ENCODE measurements at regions not wholly inside any gene's neighbourhood (a gene's known extent, or its start where the extent isn't known, plus 50 kb on each side); places are given as distances from the start of the nearest gene placed in this dataset.

DNA sequence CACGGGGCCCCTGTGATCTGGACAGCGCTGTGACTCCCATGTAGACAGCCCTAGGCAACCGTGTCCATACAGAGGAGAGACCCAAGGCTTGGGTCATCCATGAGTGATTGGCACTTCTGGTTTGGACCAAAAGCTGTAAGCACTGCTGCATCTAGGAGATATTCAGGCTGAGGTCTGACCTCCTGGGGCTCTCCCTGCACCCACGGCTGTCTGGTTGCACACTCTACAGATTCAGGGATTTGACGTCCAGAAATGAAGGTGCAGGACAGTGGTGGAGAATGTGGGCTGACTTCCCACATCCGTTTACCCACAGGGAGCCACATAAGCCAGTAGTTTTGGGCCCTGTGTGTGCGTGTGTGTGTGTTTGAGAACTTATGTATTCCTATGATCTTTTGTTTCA lies 76.2 kb upstream of the ARHGEF7 start:
- DNase-seq (ENCODE audit: low read depth in 2 of 2), result no peak
- TF ChIP-seq, protein P1, sequence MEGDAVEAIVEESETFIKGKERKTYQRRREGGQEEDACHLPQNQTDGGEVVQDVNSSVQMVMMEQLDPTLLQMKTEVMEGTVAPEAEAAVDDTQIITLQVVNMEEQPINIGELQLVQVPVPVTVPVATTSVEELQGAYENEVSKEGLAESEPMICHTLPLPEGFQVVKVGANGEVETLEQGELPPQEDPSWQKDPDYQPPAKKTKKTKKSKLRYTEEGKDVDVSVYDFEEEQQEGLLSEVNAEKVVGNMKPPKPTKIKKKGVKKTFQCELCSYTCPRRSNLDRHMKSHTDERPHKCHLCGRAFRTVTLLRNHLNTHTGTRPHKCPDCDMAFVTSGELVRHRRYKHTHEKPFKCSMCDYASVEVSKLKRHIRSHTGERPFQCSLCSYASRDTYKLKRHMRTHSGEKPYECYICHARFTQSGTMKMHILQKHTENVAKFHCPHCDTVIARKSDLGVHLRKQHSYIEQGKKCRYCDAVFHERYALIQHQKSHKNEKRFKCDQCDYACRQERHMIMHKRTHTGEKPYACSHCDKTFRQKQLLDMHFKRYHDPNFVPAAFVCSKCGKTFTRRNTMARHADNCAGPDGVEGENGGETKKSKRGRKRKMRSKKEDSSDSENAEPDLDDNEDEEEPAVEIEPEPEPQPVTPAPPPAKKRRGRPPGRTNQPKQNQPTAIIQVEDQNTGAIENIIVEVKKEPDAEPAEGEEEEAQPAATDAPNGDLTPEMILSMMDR (IDR thresholded peaks at IDR 0.05; ENCODE audit: low read depth, low read length), result no peak
- no peak overlapping the region for H3K4me3 ChIP-seq (replicated peaks in 1 of 2; ENCODE audit: low read depth in 2 of 2, low read length in 2 of 2)

DNA sequence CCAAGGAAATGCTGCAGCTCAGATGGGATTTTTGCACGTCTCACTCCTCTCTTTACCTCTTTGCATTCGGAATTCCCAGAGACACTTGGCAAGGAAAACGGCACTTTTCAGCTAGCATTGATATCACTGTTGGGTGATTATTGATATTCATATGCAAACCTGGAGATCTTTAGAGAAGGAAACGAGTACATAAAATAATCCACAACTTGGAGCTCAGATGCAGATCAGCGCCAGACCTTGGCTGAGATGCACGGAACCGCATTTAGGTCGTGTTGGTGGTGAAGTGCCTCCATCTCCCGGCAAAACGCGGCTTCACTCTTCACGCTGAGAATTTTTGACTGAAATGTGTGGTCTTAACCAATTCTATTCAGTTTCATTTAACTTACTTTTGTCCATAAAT lies 77.2 kb upstream of the ARHGEF7 start:
- TF ChIP-seq, protein P1 (IDR thresholded peaks at IDR 0.05; ENCODE audit: low read depth, low read length), result no peak
- no peak overlapping the region for H3K4me3 ChIP-seq (replicated peaks in 1 of 2; ENCODE audit: low read depth in 2 of 2, low read length in 2 of 2)
- DNase-seq (ENCODE audit: low read depth in 2 of 2), result no peak

DNA sequence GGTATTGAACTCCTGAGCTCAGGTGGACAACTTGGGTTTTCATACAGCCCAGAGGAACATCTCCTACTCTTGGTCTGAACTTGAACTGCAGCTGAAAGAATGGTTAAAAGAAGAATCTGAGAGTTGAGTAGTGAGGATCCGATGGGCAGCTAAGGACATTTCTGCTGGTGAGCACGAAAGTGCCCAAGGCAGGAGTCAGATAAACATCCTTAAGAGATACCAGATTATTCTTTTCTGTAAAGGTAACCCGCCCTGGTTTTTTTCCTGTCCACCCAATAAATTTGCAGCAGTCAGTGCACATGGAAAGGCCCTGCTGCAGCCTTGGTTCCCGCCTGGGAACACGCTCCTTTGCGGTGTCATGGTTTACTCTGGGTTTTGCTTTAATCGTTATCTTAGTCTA lies 78.4 kb upstream of the ARHGEF7 start:
- H3K4me3 ChIP-seq (replicated peaks in 1 of 2; ENCODE audit: low read depth in 2 of 2, low read length in 2 of 2), result no peak overlapping the region
- DNase-seq (ENCODE audit: low read depth in 2 of 2), result no peak
- TF ChIP-seq, protein P1 (IDR thresholded peaks at IDR 0.05; ENCODE audit: low read depth, low read length), result no peak

DNA sequence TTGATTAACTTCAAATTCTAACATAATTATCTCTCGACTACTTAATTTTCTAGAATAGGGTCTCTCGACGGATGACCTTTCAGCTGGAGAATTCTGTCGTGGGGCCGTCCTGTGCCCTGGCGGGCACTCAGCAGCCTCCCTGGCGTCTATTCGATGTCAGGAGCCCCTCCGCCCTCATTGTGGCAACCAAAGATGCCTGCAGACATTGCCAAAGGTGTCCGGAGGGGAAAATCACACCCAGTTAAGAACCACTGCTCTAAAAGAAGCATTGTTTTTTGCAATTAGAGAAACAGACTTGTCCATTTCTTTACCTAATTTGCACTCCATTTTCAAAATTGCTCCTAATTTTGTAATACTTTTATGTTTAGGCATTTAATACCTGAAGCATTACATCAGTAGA lies 79.2 kb upstream of the ARHGEF7 start:
- TF ChIP-seq, protein P1 (IDR thresholded peaks at IDR 0.05; ENCODE audit: low read depth, low read length), result no peak
- H3K4me3 ChIP-seq (replicated peaks in 1 of 2; ENCODE audit: low read depth in 2 of 2, low read length in 2 of 2), result no peak overlapping the region

DNA sequence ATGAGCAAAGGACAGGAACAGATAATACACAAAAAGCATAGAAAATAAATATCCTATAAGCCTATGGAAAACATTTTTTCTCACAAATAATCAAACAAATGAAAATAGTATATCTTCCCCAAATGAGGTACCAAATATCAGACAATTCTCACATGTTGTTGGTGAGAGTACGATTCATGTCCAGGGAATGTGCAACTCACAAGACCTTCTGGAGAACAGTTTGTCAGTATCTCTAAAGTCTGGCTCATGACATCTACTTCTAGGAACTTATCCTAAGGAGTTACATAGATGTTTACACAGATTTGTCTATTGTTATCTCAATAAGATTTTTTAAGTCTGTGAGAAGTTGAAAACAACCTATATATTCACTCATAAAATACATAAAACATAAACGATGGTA lies 80.3 kb upstream of the ARHGEF7 start:
- no peak overlapping the region for H3K4me3 ChIP-seq (replicated peaks in 1 of 2; ENCODE audit: low read depth in 2 of 2, low read length in 2 of 2)
- TF ChIP-seq, protein P1 (IDR thresholded peaks at IDR 0.05; ENCODE audit: low read depth, low read length), result no peak
- peak in 1 of 2 donors; percentile 28 for DNase-seq (ENCODE audit: low read depth in 2 of 2)

More for the DNA sequence above, 79.2 kb upstream of the ARHGEF7 start:
- DNase-seq (ENCODE audit: low read depth in 2 of 2), result no peak

DNA sequence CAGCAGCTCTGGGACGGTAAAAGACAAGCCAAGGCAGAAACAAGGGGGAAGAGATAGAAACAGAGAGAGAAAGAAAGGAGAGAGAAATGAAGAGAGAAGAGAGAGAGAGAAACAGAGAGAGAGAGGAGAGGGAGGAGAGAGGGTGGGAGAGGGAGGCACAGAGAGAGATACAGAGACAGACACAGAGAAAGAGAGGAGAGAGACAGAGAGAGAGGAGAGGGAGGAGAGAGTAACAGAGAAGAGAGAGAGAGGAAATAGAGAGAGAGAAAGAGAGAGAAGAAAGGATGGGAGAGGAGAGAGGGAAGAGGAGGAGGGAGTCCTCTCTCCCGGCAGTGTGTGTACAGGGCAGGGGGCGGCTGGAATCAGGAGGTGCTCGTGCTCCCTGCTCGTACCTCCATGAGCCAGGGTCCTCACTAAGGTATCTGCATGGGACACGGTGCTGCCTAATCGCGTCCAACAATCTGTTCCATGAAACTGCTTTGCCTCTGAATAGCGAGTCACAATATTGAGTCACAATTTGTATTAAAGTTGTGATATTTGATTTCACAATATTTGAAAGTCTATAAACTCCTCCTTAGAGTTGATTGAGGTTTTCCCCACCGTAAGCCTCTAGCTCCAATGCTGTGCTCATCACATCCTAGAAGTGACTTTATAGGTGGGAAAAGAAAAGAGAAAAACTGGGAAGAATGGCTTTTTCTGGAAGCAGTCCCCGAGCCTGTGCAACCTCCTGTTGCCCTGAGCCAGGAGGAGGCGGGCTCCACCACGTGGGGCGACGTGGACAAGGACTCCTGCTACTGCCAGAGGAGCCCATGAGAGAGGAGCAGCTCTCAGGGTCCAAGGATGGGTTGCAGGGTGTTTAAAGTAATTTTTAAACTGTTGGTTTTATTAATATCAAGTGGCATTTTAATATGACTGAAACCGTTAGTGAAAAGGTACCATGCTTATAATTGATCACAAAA lies 81.7 kb upstream of the ARHGEF7 start:
- no peak for DNase-seq (ENCODE audit: low read depth in 2 of 2)
- TF ChIP-seq, protein P1 (IDR thresholded peaks at IDR 0.05; ENCODE audit: low read depth, low read length), result no peak
- no peak overlapping the region for H3K4me3 ChIP-seq (replicated peaks in 1 of 2; ENCODE audit: low read depth in 2 of 2, low read length in 2 of 2)
